Fibroblast of the aortic adventitia (primary cell): ENCODE measurements at regions not wholly inside any gene's neighbourhood (a gene's known extent, or its start where the extent isn't known, plus 50 kb on each side); places are given as distances from the start of the nearest gene placed in this dataset.
"Not testable (repeated sequence)": the region's sequence is repeated elsewhere in the genome, so short reads cannot be mapped to it uniquely, and the experiment has no call there.

Experiments
- DNase-seq: peaks from one replicate; pipeline ENCODE4 v3.0.0-alpha.2; 2010; ENCODE audit warnings: low read depth
- H3K4me3 ChIP-seq: 2 replicates; pipeline ENCODE4 v1.5.1; 2011; ENCODE audit warnings: low read depth, mild to moderate bottlenecking, control low read depth, low read length, moderate library complexity
- TF ChIP-seq, protein P1 (sequence below): IDR thresholded peaks from 2 replicates; pipeline ENCODE4 v1.5.1; 2011; ENCODE audit warnings: mild to moderate bottlenecking, low read length, control low read depth, inconsistent platforms; ENCODE audit not compliant: insufficient read depth

DNA sequence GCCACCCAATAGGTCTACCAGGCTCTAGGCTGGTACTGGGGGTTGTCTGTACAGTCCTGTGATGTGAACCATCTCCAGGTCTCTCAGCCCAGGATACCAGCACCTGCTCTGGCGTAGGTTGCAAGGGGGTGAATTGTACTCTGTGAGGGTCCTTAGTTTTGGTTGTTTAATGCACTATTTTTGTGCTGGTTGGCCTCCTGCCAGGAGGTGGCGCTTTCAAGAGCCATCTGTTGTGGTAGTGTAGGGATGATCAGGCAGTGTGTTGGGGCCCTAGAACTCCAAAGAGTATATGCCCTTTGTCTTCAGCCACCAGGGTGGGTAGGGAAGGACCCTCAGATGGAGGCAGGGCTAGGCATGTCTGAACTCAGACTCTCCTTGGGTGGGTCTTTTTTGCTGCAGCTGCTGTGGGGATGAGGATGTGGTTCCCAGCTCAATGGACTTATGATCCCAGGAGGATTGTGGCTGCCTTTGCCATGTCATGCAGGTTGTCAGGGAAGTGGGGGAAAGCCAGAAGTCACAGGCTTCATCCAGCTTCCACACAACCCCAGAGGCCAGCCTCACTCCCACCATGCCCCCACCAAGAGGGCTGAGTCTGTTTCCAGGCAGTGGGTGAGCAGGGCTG lies 301.8 kb upstream of the CHRM3 start:
- H3K4me3 ChIP-seq: no peak overlapping the region
- TF ChIP-seq, protein P1, sequence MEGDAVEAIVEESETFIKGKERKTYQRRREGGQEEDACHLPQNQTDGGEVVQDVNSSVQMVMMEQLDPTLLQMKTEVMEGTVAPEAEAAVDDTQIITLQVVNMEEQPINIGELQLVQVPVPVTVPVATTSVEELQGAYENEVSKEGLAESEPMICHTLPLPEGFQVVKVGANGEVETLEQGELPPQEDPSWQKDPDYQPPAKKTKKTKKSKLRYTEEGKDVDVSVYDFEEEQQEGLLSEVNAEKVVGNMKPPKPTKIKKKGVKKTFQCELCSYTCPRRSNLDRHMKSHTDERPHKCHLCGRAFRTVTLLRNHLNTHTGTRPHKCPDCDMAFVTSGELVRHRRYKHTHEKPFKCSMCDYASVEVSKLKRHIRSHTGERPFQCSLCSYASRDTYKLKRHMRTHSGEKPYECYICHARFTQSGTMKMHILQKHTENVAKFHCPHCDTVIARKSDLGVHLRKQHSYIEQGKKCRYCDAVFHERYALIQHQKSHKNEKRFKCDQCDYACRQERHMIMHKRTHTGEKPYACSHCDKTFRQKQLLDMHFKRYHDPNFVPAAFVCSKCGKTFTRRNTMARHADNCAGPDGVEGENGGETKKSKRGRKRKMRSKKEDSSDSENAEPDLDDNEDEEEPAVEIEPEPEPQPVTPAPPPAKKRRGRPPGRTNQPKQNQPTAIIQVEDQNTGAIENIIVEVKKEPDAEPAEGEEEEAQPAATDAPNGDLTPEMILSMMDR: no peak
- no peak for DNase-seq

DNA sequence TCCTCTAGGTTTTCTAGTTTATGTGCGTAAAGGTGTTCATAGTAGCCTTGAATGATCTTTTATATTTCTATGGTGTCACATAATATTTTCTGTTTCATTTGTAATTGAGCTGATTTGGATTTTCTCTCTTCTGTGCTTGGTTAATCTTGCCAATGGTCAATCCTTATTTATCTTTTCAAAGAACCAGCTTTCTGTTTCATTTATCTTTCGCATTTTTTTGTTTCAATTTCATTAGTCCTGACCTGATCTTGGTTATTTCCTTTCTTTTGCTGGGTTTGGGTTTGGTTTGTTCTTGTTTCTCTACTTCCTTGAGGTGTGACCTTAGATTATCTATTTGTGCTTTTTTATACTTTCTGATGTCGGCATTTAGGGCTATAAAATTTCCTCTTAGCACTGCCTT lies 304.4 kb upstream of the CHRM3 start:
- DNase-seq, H3K4me3 ChIP-seq: not testable (repeated sequence)

DNA sequence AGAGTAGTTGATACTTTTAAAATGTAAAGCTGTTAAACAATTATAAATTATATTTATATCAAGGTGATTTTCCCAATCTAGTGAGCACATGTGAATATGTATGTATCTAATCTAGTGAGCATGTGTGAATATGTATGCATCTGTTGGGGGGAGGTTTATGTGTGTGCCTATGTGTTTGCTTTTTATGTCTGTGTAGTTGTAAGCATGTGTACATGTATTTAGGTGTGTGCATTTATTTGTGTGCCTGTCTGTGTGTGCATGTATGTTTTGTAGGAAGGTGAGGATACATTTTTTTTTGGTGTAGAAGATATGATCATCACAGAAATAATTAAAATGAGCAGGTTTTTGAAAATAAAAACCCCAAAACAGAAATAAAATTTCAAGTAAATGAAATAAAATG lies 318.9 kb upstream of the CHRM3 start:
- no peak overlapping the region for H3K4me3 ChIP-seq
- DNase-seq: no peak
- TF ChIP-seq, protein P1: no peak

DNA sequence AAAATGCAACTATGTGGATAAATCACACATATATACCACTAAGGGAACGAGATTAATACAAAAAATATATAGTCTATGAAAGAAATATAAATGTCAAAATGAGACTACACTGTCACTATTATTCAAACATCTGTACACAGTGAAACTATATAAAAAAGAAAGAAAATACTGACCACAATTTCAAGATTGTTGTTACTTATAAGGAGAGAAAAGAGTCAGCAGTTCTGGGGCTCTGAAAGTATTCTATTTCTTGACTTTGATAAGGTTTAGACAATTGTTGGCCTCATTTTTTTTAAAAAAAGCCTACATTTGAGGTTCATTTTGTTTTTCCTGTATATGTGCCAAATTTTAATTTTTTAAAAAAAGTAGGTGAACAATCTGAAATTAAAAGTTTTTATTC lies 319.3 kb upstream of the CHRM3 start:
- TF ChIP-seq, protein P1: no peak
- no peak overlapping the region for H3K4me3 ChIP-seq
- DNase-seq: no peak

DNA sequence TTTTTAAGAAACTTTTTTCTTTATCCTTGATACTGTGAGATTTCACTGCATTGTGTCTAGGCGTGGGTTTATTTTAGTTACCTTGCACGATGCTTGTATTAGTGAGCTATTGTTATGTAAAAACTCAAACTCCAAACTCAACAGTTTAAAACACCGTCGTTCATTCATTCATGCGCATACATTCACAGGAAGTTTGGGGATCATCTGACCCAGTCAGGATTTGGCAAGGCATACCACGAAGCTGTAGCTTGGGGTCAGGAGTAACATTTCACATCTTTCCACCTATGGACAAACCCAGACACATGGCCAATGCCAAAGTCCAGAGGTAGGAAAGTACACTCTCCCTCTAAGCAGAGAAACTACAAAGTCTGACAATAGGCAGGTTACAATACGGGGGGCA lies 324.6 kb upstream of the CHRM3 start:
- no peak for DNase-seq
- no peak overlapping the region for H3K4me3 ChIP-seq
- TF ChIP-seq, protein P1: no peak

DNA sequence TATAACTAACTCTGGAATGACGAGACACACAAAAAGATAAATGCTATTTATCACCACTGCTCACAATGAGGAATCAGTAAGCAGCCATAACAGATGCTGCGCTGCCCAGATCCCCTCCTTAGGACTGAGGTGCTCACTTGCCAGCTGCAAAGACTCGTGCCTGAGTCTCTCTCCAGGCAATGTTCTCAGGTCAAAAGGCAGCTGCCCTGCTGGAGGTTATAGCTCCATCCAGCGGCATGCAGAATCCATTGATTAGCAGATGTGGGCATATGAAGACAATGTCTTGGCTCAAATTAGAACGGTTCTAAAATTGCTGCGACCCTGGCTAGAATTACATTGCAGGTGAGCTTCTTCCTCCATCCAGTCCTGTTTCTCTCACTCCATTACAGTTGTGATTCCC lies 328.2 kb upstream of the CHRM3 start:
- DNase-seq: no peak
- no peak overlapping the region for H3K4me3 ChIP-seq
- TF ChIP-seq, protein P1: no peak

- TF ChIP-seq, protein P1: no peak
- H3K4me3 ChIP-seq: no peak overlapping the region
- DNase-seq: no peak
Observed at GRCh38 chr1:239056940-239057339, 329.4 kb upstream of the CHRM3 start.
